ENCODE measurements at regions not wholly inside any gene's neighbourhood (a gene's known extent, or its start where the extent isn't known, plus 50 kb on each side); places are given as distances from the start of the nearest gene placed in this dataset.

GRCh38 chr2:58512878-58513277, 271.8 kb upstream of the FANCL start:
- H3K4me2 ChIP-seq (ENCODE audit: low read depth, low read length, poor library complexity, severe bottlenecking) = no peak overlapping the region
- H3K9me3 ChIP-seq (ENCODE audit: insufficient read depth, low read length) = no peaks in the 10 kb centered on the region
- no peaks in the 10 kb centered on the region for H3K27me3 ChIP-seq (ENCODE audit: low read length)
- H4K20me1 ChIP-seq (ENCODE audit: low read depth, low read length) = no peaks in the 10 kb centered on the region
- no peak overlapping the region for H2AFZ ChIP-seq (ENCODE audit: low read depth, low read length, severe bottlenecking)
- no peaks in the 10 kb centered on the region for H3K79me2 ChIP-seq (ENCODE audit: insufficient read depth, low read length)
- no peak for TF ChIP-seq EZH2phosphoT487 (conservative IDR thresholded peaks at IDR 0.05; ENCODE audit: low read length)
- TF ChIP-seq, protein P1, sequence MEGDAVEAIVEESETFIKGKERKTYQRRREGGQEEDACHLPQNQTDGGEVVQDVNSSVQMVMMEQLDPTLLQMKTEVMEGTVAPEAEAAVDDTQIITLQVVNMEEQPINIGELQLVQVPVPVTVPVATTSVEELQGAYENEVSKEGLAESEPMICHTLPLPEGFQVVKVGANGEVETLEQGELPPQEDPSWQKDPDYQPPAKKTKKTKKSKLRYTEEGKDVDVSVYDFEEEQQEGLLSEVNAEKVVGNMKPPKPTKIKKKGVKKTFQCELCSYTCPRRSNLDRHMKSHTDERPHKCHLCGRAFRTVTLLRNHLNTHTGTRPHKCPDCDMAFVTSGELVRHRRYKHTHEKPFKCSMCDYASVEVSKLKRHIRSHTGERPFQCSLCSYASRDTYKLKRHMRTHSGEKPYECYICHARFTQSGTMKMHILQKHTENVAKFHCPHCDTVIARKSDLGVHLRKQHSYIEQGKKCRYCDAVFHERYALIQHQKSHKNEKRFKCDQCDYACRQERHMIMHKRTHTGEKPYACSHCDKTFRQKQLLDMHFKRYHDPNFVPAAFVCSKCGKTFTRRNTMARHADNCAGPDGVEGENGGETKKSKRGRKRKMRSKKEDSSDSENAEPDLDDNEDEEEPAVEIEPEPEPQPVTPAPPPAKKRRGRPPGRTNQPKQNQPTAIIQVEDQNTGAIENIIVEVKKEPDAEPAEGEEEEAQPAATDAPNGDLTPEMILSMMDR (IDR thresholded peaks at IDR 0.05; ENCODE audit: insufficient read depth, low read length, poor library complexity, severe bottlenecking) = no peak
- no peak overlapping the region for H3K4me3 ChIP-seq (ENCODE audit: insufficient read depth, low read length, poor library complexity, severe bottlenecking)
- no peak overlapping the region for H3K27ac ChIP-seq (ENCODE audit: low read depth, low read length)
- H3K9me2 ChIP-seq (replicated peaks; ENCODE audit: insufficient read depth, low read length) = no peaks in the 10 kb centered on the region
- no peaks in the 10 kb centered on the region for H3F3A ChIP-seq (ENCODE audit: insufficient read depth)
- H3K36me3 ChIP-seq (ENCODE audit: low read length) = no peaks in the 10 kb centered on the region
- no peak overlapping the region for H3K9ac ChIP-seq (ENCODE audit: low read length)

- H3K4me3 ChIP-seq (ENCODE audit: insufficient read depth, low read length, poor library complexity, severe bottlenecking) = no peak overlapping the region
- no peaks in the 10 kb centered on the region for H3K9me2 ChIP-seq (replicated peaks; ENCODE audit: insufficient read depth, low read length)
- no peaks in the 10 kb centered on the region for H3F3A ChIP-seq (ENCODE audit: insufficient read depth)
- H3K79me2 ChIP-seq (ENCODE audit: insufficient read depth, low read length) = no peaks in the 10 kb centered on the region
- H4K20me1 ChIP-seq (ENCODE audit: low read depth, low read length) = no peaks in the 10 kb centered on the region
- H3K9ac ChIP-seq (ENCODE audit: low read length) = no peak overlapping the region
- no peak overlapping the region for H2AFZ ChIP-seq (ENCODE audit: low read depth, low read length, severe bottlenecking)
- H3K4me2 ChIP-seq (ENCODE audit: low read depth, low read length, poor library complexity, severe bottlenecking) = no peak overlapping the region
- H3K9me3 ChIP-seq (ENCODE audit: insufficient read depth, low read length) = no peaks in the 10 kb centered on the region
- no peaks in the 10 kb centered on the region for H3K36me3 ChIP-seq (ENCODE audit: low read length)
- H3K27ac ChIP-seq (ENCODE audit: low read depth, low read length) = no peak overlapping the region
- H3K27me3 ChIP-seq (ENCODE audit: low read length) = no peaks in the 10 kb centered on the region
- TF ChIP-seq EZH2phosphoT487 (conservative IDR thresholded peaks at IDR 0.05; ENCODE audit: low read length) = no peak
- TF ChIP-seq, protein P1 (IDR thresholded peaks at IDR 0.05; ENCODE audit: insufficient read depth, low read length, poor library complexity, severe bottlenecking) = no peak
Measured at GRCh38 chr2:58508006-58508405, 266.9 kb upstream of the FANCL start.

- no peak overlapping the region for H3K9ac ChIP-seq (ENCODE audit: low read length)
- H3K9me2 ChIP-seq (replicated peaks; ENCODE audit: insufficient read depth, low read length) = no peaks in the 10 kb centered on the region
- H2AFZ ChIP-seq (ENCODE audit: low read depth, low read length, severe bottlenecking) = no peak overlapping the region
- H3K36me3 ChIP-seq (ENCODE audit: low read length) = no peaks in the 10 kb centered on the region
- no peak overlapping the region for H3K4me2 ChIP-seq (ENCODE audit: low read depth, low read length, poor library complexity, severe bottlenecking)
- H3K79me2 ChIP-seq (ENCODE audit: insufficient read depth, low read length) = no peaks in the 10 kb centered on the region
- H4K20me1 ChIP-seq (ENCODE audit: low read depth, low read length) = no peaks in the 10 kb centered on the region
- no peak overlapping the region for H3K27ac ChIP-seq (ENCODE audit: low read depth, low read length)
- TF ChIP-seq, protein P1 (IDR thresholded peaks at IDR 0.05; ENCODE audit: insufficient read depth, low read length, poor library complexity, severe bottlenecking) = no peak
- no peak for TF ChIP-seq EZH2phosphoT487 (conservative IDR thresholded peaks at IDR 0.05; ENCODE audit: low read length)
- no peaks in the 10 kb centered on the region for H3K9me3 ChIP-seq (ENCODE audit: insufficient read depth, low read length)
- no peak overlapping the region for H3K4me3 ChIP-seq (ENCODE audit: insufficient read depth, low read length, poor library complexity, severe bottlenecking)
- H3F3A ChIP-seq (ENCODE audit: insufficient read depth) = no peaks in the 10 kb centered on the region
- H3K27me3 ChIP-seq (ENCODE audit: low read length) = no peaks in the 10 kb centered on the region
Measured at GRCh38 chr2:58503918-58504317, 262.8 kb upstream of the FANCL start.
